Mesothelial cell of epicardium (in vitro differentiated cells): ENCODE measurements at regions not wholly inside any gene's neighbourhood (a gene's known extent, or its start where the extent isn't known, plus 50 kb on each side); places are given as distances from the start of the nearest gene placed in this dataset.

Experiments used
- DNase-seq, 2 experiments: peaks; one replicate each; pipeline ENCODE4 v3.0.0; 2021; ENCODE audit warnings: low spot score in 2 of 2; ENCODE audit not compliant: unreplicated experiment in 2 of 2
- H3K27ac Mint-ChIP-seq: 2 replicates; pipeline ENCODE4 v1.8.0; 2021; ENCODE audit warnings: mixed read lengths
- H3K27me3 Mint-ChIP-seq: 2 replicates; pipeline ENCODE4 v1.8.0; 2021; ENCODE audit warnings: low read depth, mixed read lengths
- H3K36me3 Mint-ChIP-seq: 2 replicates; pipeline ENCODE4 v1.8.0; 2021; ENCODE audit warnings: mixed read lengths
- H3K4me1 Mint-ChIP-seq: 2 replicates; pipeline ENCODE4 v1.8.0; 2021; ENCODE audit warnings: mixed read lengths
- H3K4me3 Mint-ChIP-seq: 2 replicates; pipeline ENCODE4 v1.8.0; 2021; ENCODE audit warnings: mild to moderate bottlenecking, moderate library complexity, mixed read lengths
- H3K9me3 Mint-ChIP-seq: 2 replicates; pipeline ENCODE4 v1.8.0; 2021; ENCODE audit warnings: mixed read lengths
- TF ChIP-seq, protein P1 (sequence below): fragments of 200-600 bp; sonication (generic); IDR thresholded peaks from one replicate; pipeline ENCODE4 v1.5.0; 2021; ENCODE audit warnings: antibody characterized with exemption; ENCODE audit not compliant: unreplicated experiment

DNA sequence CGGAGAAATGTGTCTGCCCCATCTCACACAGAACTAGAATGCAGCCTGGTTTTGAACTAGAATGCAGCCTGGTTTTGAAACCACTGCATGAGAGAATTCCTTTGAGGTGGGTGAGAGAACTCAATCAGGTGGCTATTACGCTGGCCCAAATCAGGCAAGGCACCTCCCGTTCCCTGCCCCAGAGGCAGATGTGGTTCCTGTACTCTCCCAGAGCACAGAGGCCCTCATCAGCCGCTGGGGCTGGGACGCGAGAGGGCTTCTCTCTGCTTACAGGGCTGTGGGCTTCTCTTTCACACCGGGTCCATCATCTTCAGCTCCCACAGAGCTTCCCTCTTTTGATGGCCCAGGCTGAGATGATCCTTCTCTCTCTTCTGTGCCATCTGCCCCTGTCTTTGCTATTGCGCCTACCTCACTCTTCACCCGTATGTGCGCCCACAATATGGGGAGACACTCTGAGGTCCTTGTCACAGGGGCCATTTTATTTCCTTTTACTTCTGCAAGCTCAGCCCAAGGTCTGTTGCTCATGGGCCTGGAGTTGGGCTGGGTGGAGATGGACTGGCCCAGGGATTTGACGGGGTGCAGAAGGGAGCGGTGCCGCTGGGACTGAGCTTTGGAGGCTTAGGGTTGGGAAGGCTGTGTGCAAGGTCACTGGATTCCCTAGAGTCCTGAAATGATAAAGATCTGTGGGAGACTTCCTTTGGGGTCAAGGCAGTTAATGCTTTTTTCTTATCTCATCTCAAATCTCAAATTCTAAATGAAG is 84.4 kb upstream of the HS6ST1 start:
- TF ChIP-seq, protein P1, sequence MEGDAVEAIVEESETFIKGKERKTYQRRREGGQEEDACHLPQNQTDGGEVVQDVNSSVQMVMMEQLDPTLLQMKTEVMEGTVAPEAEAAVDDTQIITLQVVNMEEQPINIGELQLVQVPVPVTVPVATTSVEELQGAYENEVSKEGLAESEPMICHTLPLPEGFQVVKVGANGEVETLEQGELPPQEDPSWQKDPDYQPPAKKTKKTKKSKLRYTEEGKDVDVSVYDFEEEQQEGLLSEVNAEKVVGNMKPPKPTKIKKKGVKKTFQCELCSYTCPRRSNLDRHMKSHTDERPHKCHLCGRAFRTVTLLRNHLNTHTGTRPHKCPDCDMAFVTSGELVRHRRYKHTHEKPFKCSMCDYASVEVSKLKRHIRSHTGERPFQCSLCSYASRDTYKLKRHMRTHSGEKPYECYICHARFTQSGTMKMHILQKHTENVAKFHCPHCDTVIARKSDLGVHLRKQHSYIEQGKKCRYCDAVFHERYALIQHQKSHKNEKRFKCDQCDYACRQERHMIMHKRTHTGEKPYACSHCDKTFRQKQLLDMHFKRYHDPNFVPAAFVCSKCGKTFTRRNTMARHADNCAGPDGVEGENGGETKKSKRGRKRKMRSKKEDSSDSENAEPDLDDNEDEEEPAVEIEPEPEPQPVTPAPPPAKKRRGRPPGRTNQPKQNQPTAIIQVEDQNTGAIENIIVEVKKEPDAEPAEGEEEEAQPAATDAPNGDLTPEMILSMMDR: no peak
- no peak overlapping the region for H3K4me3 Mint-ChIP-seq
- DNase-seq: no peak
- no peaks in the 10 kb centered on the region for H3K36me3 Mint-ChIP-seq
- H3K27ac Mint-ChIP-seq: no peak overlapping the region
- peaks cover 18% of the 10 kb centered on the region for H3K4me1 Mint-ChIP-seq
- H3K9me3 Mint-ChIP-seq: peaks cover 5% of the 10 kb centered on the region
- no peaks in the 10 kb centered on the region for H3K27me3 Mint-ChIP-seq

DNA sequence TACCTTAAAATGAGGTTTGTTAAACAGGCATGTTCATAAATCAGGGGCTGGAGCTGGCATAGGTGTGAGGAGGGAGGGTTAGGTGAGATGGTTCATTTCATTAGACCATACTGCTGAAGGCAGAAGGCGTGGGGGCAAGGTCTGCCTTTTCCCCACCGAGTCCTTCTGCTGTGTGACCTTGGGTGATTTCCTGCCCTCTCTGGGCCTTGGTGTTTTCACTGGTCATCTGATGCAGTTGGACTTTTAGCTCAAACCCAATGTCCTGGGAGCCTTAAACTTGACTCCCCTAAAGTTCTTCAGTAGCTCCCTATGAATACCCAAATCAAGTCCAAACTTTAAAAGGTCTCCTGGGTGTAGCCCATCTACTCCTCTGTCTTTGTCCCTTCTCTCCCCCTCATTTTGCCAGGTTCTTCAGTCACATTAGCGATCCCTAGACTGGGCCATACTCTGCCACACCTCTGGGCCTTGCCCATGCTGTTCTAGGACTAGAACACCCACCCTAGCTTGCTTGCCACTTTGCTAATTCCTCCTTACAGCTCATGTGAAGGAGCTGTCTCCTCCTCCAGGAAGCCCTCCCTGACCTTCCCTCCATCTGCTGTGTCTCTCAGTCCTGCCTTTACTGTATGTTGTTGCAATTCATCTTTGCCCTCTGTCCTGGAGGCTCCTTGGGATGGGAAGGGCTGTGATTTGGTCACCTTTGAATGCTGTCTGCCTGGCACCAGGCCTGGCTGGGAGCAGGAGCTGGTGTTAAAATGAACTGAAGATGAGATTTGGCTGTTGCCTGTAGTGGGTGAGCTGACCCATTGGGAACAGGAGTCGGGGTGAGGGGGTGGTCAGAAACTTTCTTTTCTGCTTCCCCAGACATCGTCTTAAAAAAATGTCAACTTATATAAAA is 85.4 kb upstream of the HS6ST1 start:
- no peaks in the 10 kb centered on the region for H3K27me3 Mint-ChIP-seq
- peaks cover 27% of the 10 kb centered on the region for H3K4me1 Mint-ChIP-seq
- no peak overlapping the region for H3K4me3 Mint-ChIP-seq
- no peaks in the 10 kb centered on the region for H3K36me3 Mint-ChIP-seq
- peaks cover 5% of the 10 kb centered on the region for H3K9me3 Mint-ChIP-seq
- DNase-seq: no peak
- TF ChIP-seq, protein P1: no peak
- H3K27ac Mint-ChIP-seq: no peak overlapping the region

DNA sequence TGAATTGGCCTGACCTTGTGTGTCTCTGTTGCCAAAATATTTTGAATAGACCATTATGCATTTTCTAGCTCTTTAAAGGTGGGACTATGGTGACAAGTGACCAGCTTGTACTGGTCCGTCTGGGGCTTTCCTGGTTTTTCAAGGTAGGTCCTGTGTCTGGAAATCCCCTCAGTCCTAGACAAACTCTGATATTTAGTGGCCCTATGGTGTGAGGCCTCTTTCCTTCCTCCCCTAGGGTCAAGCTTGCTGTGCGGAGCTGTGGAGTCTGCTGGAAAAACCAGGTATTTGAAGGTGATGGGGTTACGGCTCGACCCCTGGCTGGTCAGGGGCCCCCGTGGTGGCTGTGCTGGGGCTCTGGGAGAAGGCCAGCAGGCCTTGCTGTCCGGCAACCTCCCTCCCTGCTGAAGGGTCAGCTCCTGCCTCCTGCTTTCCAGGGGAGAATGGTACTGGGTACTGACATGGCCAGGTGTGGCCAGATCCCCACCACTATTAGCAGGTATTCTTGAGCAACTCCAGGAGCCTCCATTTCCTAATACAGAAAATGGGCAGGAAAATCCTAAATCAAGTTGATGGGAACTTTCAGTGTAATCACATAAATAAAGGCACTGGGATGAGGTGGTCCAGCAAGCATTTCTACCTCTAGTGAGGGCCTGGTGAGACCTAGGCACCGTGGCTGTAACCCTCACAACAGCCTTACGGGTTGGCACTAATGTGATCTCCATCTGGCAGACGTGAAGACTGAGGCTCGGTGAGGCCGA is 86.2 kb upstream of the HS6ST1 start:
- no peaks in the 10 kb centered on the region for H3K36me3 Mint-ChIP-seq
- TF ChIP-seq, protein P1: no peak
- peaks cover 31% of the 10 kb centered on the region for H3K4me1 Mint-ChIP-seq
- H3K27me3 Mint-ChIP-seq: no peaks in the 10 kb centered on the region
- no peak overlapping the region for H3K27ac Mint-ChIP-seq
- no peak for DNase-seq
- no peak overlapping the region for H3K4me3 Mint-ChIP-seq
- peaks cover under 1% of the 10 kb centered on the region for H3K9me3 Mint-ChIP-seq

DNA sequence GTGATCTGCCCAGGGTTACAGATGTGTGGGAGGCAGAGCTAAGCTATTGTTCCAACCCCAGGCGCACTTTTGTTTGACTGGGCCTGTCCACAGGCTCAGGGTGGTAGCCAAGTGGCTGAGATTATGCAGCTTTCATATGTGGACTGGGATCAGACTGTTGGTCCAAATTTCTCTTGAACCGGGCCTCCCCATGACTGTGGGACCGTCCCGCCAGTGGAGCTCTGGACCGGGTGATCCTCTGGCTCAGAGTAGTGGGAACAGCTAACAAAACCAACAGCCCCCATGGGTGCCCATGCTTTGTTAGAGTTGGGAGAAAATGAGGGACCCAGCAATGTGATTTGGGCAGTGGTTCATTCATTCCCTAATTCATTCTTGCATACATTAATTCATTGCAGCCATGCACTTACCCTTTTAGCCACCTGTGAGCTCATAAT is 86.8 kb upstream of the HS6ST1 start:
- DNase-seq: no peak
- no peak overlapping the region for H3K27ac Mint-ChIP-seq
- H3K9me3 Mint-ChIP-seq: no peaks in the 10 kb centered on the region

More for the DNA sequence above, 86.8 kb upstream of the HS6ST1 start:
- Mint-ChIP-seq H3K4me1 (peaks cover 35% of the 10 kb centered on the region), H3K36me3 (no peaks in the 10 kb centered on the region), H3K27me3 (no peaks in the 10 kb centered on the region), H3K4me3 (no peak overlapping the region)
- TF ChIP-seq, protein P1: no peak
